K562 (cell line): ENCODE measurements at regions not wholly inside any gene's neighbourhood (a gene's known extent, or its start where the extent isn't known, plus 50 kb on each side); places are given as distances from the start of the nearest gene placed in this dataset.

Experiments used
- ATAC-seq: fragments of 200-7000 bp; cut with Tn5 transposase; 3 replicates; pipeline ENCODE4 v1.9.1; 2020; ENCODE audit warnings: moderate library complexity
- BruUV-seq: library from RNA; stranded (reverse); fragments of 400-500 nt; replicated peaks from 2 replicates; lab custom pipeline; 2021; lab: Mats Ljungman, UMichigan
- CTCF ChIA-PET: fragments of 300-600 bp; formaldehyde crosslinking; extraction: SDS; loops from one replicate; lab custom pipeline; 2021; ENCODE audit warnings: low intra/inter-chr PET ratio; lab: Yijun Ruan, JAX
- POLR2A ChIA-PET: fragments of 300-600, 350-650 bp; sonication (Branson Sonifier 250); formaldehyde crosslinking; extraction: SDS; loops from one replicate; lab custom pipeline; 2021; ENCODE audit warnings: antibody characterized with exemption, inconsistent platforms; lab: Yijun Ruan, JAX
- DNase-seq, 4 experiments: peaks; one replicate each; pipeline versions ENCODE4 v3.0.0 to v3.0.0-alpha.2; 2011 to 2018; ENCODE audit warnings: low spot score in 3 of 4, mixed read lengths in 3 of 4; ENCODE audit errors: extremely low read depth in 1 of 4
- FAIRE-seq: peaks from 2 replicates; lab custom pipeline; 2011; peaks lifted over from hg19 to GRCh38; lab: Jason Lieb, UNC
- H2AFZ ChIP-seq: 2 replicates; pipeline ENCODE4 v1.6.0; 2011; ENCODE audit warnings: low read depth, low read length, control low read depth, inconsistent platforms
- H3K27ac ChIP-seq: fragments of 200-600 bp; 3 replicates; pipeline ENCODE4 v1.8.0; 2011; ENCODE audit warnings: low read depth, mild to moderate bottlenecking, control low read depth, inconsistent platforms, low read length, moderate library complexity, mixed read lengths; ENCODE audit errors: extremely low read depth
- H3K27me3 ChIP-seq, 2 experiments: fragments of 300-600 bp in 1 of 2; 2 replicates in 1 of 2; 3 replicates in 1 of 2; pipeline versions ENCODE4 v1.6.0 to v1.8.0; 2011; ENCODE audit warnings: inconsistent platforms in 2 of 2, low read length in 2 of 2, mild to moderate bottlenecking in 1 of 2, mixed read lengths in 1 of 2, moderate library complexity in 1 of 2; ENCODE audit not compliant: control insufficient read depth in 2 of 2, insufficient read depth in 2 of 2
- H3K36me3 ChIP-seq: fragments of 300-600 bp; 3 replicates; pipeline ENCODE4 v1.8.0; 2011; ENCODE audit warnings: mild to moderate bottlenecking, low read length, inconsistent platforms; ENCODE audit not compliant: control insufficient read depth, insufficient read depth
- H3K4me1 ChIP-seq, 2 experiments: fragments of 200-600 bp in 1 of 2; replicated peaks in 1 of 2; 2 replicates in 1 of 2; 3 replicates in 1 of 2; pipeline versions ENCODE4 v1.5.1 to v1.8.0; 2011; ENCODE audit warnings: inconsistent platforms in 2 of 2, low read length in 2 of 2, mild to moderate bottlenecking in 1 of 2, mixed read lengths in 1 of 2, moderate library complexity in 1 of 2; ENCODE audit not compliant: control insufficient read depth in 2 of 2, insufficient read depth in 2 of 2
- H3K4me2 ChIP-seq: 2 replicates; pipeline ENCODE4 v1.6.1; 2011; ENCODE audit warnings: low read length, control low read depth, inconsistent platforms, mixed read lengths; ENCODE audit not compliant: insufficient read depth
- H3K4me3 ChIP-seq: fragments of 200-600 bp; sonication (generic), shearing (Covaris generic); 2 replicates; pipeline ENCODE4 v1.5.1; 2016; ENCODE audit warnings: control low read depth, inconsistent platforms
- H3K79me2 ChIP-seq: fragments of 200-600 bp; 3 replicates; pipeline ENCODE4 v1.8.0; 2011; ENCODE audit warnings: low read length, inconsistent platforms; ENCODE audit not compliant: control insufficient read depth, insufficient read depth
- H3K9ac ChIP-seq, 2 experiments: 2 replicates each; pipeline versions ENCODE4 v1.6.0 to v1.6.1; 2011; ENCODE audit warnings: low read depth in 2 of 2, low read length in 2 of 2, control low read depth in 1 of 2, inconsistent platforms in 1 of 2, mild to moderate bottlenecking in 1 of 2, mixed read lengths in 1 of 2; ENCODE audit not compliant: insufficient read depth in 1 of 2
- H3K9me1 ChIP-seq: one replicate; pipeline ENCODE4 v1.6.0; 2011; ENCODE audit warnings: inconsistent platforms, mild to moderate bottlenecking, low read length, moderate library complexity; ENCODE audit not compliant: control insufficient read depth, insufficient read depth
- H3K9me3 ChIP-seq: replicated peaks from 2 replicates; pipeline ENCODE4 v1.5.1; 2011; ENCODE audit warnings: low read depth, low read length, inconsistent platforms; ENCODE audit not compliant: control insufficient read depth, insufficient read depth
- H4K20me1 ChIP-seq: replicated peaks from 2 replicates; pipeline ENCODE4 v1.6.1; 2011; ENCODE audit warnings: low read length, inconsistent platforms, mixed read lengths; ENCODE audit not compliant: control insufficient read depth, insufficient read depth
- ASH1L ChIP-seq: fragments of 450-650 bp; IDR thresholded peaks from 2 replicates; pipeline ENCODE4 v1.6.1; 2018; ENCODE audit warnings: borderline replicate concordance, mild to moderate bottlenecking, low read depth; ENCODE audit not compliant: partially characterized antibody
- ETV1 ChIP-seq: fragments of 450-650 bp; conservative IDR thresholded peaks from 2 replicates; pipeline ENCODE4 v1.6.1; 2016; ENCODE audit warnings: missing genetic modification characterization, control low read depth, low read depth, missing compliant biosample characterization
- MXI1 ChIP-seq: IDR thresholded peaks from 2 replicates; pipeline ENCODE4 v1.6.1; 2011; ENCODE audit warnings: low read depth, mild to moderate bottlenecking, improper control_type of control experiment, low read length
- NFRKB ChIP-seq: fragments of 450-650 bp; IDR thresholded peaks from 2 replicates; pipeline ENCODE4 v1.6.1; 2016; ENCODE audit warnings: low read depth
- ZKSCAN1 ChIP-seq: fragments of 150-350 bp; IDR thresholded peaks from 2 replicates; pipeline ENCODE4 v1.6.1; 2016; ENCODE audit warnings: low read depth, low read length
- whole genome bisulfite sequencing: fragments of 100-300 bp; shearing (Covaris generic); methylation state at CpG from one replicate; pipeline ENCODE4 v1.1.6; 2016; ENCODE audit warnings: low coverage, mixed read lengths; ENCODE audit not compliant: insufficient coverage; ENCODE audit errors: missing lambda C conversion rate; 5-methylcytosine and 5-hydroxymethylcytosine counted together
- in situ Hi-C: fragments of 300-500 bp; cut with MboI; formaldehyde crosslinking; loops from 4 replicates; pipeline ENCODE4 v1.15.0; 2018; ENCODE audit warnings: inconsistent platforms, mixed read lengths
- intact Hi-C: fragments of 100-400 bp; cut with micrococcal nuclease; formaldehyde crosslinking; loops from 2 replicates; pipeline ENCODE4 v1.14.2; 2022
- TF ChIP-seq, protein P1 (sequence below): sonication (generic); formaldehyde crosslinking; IDR thresholded peaks from 2 replicates; pipeline ENCODE4 v1.8.1; 2022; ENCODE audit warnings: missing genetic modification reagents

DNA sequence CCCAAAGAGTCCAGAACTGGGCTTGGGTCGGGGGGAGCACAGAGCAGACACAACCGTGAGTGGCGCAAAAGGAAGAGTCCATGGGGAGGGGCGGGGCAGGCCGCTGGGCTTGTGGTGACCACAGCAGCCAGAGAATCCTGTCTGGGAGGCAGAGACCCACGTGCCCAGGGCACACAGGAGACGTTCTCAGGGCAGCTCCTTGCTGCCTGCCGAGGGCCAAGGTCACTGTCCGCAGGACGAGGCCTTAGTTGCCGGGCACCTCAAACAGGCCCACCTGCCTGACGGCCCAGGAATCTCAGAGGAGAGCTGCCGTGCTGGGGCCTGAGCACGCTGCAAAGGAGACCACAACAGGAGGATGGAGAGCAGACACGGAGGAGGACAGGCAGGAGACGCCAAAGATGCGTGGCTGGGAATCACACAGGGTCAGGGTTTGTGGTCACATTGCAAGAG, 87.8 kb downstream of the MYEOV start (continued):
- TF ChIP-seq ZKSCAN1 = 0 out of 2 replicates have a peak, but pooled peaks have one; percentile 38

DNA sequence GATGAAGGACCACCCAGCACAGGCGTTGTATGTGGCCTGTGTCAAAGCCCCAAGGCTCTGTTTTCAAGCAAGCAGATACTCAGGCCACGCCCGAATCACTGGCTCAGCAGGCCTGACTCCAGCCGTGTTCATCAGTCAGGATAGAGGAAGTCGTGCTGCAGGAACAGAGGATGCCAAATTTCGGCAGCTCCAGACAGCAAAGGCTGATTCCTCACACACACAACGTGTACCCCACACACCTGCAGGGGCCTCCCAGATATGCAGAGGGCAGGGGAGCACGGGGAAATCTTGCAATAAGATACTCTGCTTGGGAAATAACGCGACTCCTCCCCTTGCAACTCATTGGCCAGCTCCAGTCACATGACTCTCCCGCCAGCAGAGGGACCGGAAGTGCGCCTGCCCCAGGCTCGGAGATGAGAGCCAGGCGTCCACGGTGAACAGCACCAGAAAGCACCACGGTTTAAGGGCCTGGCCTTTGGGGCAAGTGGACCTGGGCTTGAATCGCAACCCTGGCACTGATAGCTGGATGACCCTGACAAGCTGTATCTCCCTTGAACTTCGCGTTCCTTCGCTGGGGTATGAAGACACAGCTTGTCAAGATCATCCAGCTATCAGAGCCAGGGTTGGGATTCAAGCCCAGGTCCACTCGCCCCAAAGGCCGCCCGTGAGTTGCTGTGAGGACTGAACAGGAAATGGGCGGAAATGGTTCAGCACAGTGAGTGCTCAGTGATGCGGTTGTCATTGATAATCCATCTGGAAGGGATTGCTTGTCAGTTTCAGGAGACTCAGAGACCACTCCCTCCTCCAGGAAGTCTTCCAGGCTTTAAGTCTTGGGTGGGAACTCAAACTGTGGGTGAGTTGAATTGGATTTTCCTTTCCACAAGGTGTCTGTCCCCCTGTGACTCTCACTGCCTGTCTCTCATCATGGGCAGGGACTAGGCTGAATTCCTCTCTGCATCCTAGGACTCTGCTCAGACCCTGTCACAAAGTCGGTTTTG, 88.5 kb downstream of the MYEOV start:
- ATAC-seq (peak; percentile 89), DNase-seq (peak; percentile 92 to 98 (median 98)), FAIRE-seq (peak; percentile 94)
- ChIA-PET CTCF (no interaction called here), POLR2A (interaction anchor here (0.6 to 1.6 kb wide), 11 partner anchors 9 to 351 kb away, joined by 3 to 5 read pairs (median 3); no protein-coding TSS in a partner anchor)
- no peaks in the 10 kb centered on the region; the same call in 2 of the 3 replicates for H3K36me3 ChIP-seq
- H3K27ac ChIP-seq = peak overlapping the region; percentile 84
- intact Hi-C loops = loop anchor here (2.0 to 5.0 kb wide), 2 partner anchors 60 to 85 kb away; no protein-coding TSS in a partner anchor
- 3% methylated on average over 25 of the region's 27 CpGs for WGBS
- H3K4me2 ChIP-seq = peak overlapping the region; percentile 96
- H3K4me3 ChIP-seq = peak overlapping the region; percentile 51
- no peaks in the 10 kb centered on the region for H3K9me1 ChIP-seq
- H3K27me3 ChIP-seq = no peaks in the 10 kb centered on the region
- H3K9ac ChIP-seq = peak overlapping the region; percentile 74 to 95
- peak overlapping the region; percentile 96 for H2AFZ ChIP-seq
- H3K9me3 ChIP-seq = peaks cover 3% of the 10 kb centered on the region; the same call in 1 of the 2 replicates
- BruUV-seq = no TSS peak
- H3K79me2 ChIP-seq = peaks cover 22% of the 10 kb centered on the region
- no peaks in the 10 kb centered on the region for H4K20me1 ChIP-seq
- in situ Hi-C loops = no loop called here
- peaks cover 24 to 56% of the 10 kb centered on the region in 2 experiments for H3K4me1 ChIP-seq
- TF ChIP-seq, protein P1, sequence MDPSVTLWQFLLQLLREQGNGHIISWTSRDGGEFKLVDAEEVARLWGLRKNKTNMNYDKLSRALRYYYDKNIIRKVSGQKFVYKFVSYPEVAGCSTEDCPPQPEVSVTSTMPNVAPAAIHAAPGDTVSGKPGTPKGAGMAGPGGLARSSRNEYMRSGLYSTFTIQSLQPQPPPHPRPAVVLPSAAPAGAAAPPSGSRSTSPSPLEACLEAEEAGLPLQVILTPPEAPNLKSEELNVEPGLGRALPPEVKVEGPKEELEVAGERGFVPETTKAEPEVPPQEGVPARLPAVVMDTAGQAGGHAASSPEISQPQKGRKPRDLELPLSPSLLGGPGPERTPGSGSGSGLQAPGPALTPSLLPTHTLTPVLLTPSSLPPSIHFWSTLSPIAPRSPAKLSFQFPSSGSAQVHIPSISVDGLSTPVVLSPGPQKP (CRISPR knock-in tag) = no peak
- no peak for TF ChIP-seq MXI1
- peak; percentile 92 for TF ChIP-seq ETV1
- TF ChIP-seq NFRKB = 0 out of 2 replicates have a peak, but pooled peaks have one; percentile 30
- peak; percentile 62 for TF ChIP-seq ASH1L
